ENCODE measurements at regions not wholly inside any gene's neighbourhood (a gene's known extent, or its start where the extent isn't known, plus 50 kb on each side); places are given as distances from the start of the nearest gene placed in this dataset.

DNA sequence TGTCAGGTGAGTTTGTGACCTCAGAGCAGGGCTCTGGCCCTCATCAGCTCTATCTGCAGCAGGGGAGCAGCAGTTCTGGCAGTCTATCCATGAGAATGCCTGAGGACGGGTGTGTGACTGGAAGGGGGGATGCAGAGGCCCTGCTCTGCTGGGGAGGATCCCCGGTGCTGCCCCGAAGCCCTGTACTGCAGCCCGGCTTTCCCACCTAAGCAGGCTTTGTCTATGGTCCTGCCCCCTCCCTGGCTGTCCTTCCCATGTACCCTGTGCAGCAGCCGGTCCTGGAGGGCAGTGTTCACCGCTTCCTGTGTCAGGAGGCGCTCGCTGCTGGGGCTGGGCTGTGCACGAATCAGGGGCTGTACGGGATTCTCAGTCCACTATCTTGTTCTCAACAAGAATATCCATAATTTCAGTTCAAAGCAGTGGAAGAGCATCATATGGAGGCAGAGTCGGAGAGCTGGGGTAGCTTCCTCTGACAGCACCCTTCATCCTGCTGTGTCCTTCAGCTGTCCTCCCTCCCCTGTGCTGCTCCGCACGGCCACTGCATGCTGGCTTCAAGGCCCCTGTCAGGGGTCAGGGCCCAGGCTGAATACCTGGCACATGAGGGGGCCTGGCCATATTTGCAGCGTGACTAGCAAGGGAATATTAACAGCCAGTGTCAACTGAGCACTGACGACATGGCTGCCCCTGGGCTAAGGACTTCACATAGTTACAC is 125.2 kb downstream of the CTTN start:
- TF ChIP-seq CREB1 (IDR thresholded peaks at IDR 0.05; ENCODE audit: low read depth) = no peak
- no peak for TF ChIP-seq TAF1 (IDR thresholded peaks at IDR 0.05; ENCODE audit: low read depth)
- TF ChIP-seq CEBPB (IDR thresholded peaks at IDR 0.05) = no peak
- no peak for TF ChIP-seq RAD21 (IDR thresholded peaks at IDR 0.05; ENCODE audit: low read depth)
- no peak for TF ChIP-seq YY1 (IDR thresholded peaks at IDR 0.05; ENCODE audit: low read depth)
- TF ChIP-seq, protein P1, sequence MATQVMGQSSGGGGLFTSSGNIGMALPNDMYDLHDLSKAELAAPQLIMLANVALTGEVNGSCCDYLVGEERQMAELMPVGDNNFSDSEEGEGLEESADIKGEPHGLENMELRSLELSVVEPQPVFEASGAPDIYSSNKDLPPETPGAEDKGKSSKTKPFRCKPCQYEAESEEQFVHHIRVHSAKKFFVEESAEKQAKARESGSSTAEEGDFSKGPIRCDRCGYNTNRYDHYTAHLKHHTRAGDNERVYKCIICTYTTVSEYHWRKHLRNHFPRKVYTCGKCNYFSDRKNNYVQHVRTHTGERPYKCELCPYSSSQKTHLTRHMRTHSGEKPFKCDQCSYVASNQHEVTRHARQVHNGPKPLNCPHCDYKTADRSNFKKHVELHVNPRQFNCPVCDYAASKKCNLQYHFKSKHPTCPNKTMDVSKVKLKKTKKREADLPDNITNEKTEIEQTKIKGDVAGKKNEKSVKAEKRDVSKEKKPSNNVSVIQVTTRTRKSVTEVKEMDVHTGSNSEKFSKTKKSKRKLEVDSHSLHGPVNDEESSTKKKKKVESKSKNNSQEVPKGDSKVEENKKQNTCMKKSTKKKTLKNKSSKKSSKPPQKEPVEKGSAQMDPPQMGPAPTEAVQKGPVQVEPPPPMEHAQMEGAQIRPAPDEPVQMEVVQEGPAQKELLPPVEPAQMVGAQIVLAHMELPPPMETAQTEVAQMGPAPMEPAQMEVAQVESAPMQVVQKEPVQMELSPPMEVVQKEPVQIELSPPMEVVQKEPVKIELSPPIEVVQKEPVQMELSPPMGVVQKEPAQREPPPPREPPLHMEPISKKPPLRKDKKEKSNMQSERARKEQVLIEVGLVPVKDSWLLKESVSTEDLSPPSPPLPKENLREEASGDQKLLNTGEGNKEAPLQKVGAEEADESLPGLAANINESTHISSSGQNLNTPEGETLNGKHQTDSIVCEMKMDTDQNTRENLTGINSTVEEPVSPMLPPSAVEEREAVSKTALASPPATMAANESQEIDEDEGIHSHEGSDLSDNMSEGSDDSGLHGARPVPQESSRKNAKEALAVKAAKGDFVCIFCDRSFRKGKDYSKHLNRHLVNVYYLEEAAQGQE (IDR thresholded peaks at IDR 0.05; ENCODE audit: low read depth) = no peak
- TF ChIP-seq, protein P2, sequence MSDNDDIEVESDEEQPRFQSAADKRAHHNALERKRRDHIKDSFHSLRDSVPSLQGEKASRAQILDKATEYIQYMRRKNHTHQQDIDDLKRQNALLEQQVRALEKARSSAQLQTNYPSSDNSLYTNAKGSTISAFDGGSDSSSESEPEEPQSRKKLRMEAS (IDR thresholded peaks at IDR 0.05) = no peak
- TF ChIP-seq EP300 (IDR thresholded peaks at IDR 0.05; ENCODE audit: borderline replicate concordance) = no peak
- no peak for TF ChIP-seq TEAD4 (IDR thresholded peaks at IDR 0.05)
- no peak for TF ChIP-seq FOXM1 (IDR thresholded peaks at IDR 0.05; ENCODE audit: borderline replicate concordance, low read depth)
- no peak for TF ChIP-seq TCF12 (IDR thresholded peaks at IDR 0.05; ENCODE audit: low read depth)
- TF ChIP-seq, protein P3, sequence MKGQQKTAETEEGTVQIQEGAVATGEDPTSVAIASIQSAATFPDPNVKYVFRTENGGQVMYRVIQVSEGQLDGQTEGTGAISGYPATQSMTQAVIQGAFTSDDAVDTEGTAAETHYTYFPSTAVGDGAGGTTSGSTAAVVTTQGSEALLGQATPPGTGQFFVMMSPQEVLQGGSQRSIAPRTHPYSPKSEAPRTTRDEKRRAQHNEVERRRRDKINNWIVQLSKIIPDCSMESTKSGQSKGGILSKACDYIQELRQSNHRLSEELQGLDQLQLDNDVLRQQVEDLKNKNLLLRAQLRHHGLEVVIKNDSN (IDR thresholded peaks at IDR 0.05) = no peak
- TF ChIP-seq NFIC (IDR thresholded peaks at IDR 0.05) = no peak
- TF ChIP-seq EGR1 (IDR thresholded peaks at IDR 0.05) = no peak
- TF ChIP-seq ZBTB7A (IDR thresholded peaks at IDR 0.05; ENCODE audit: low read depth) = no peak

DNA sequence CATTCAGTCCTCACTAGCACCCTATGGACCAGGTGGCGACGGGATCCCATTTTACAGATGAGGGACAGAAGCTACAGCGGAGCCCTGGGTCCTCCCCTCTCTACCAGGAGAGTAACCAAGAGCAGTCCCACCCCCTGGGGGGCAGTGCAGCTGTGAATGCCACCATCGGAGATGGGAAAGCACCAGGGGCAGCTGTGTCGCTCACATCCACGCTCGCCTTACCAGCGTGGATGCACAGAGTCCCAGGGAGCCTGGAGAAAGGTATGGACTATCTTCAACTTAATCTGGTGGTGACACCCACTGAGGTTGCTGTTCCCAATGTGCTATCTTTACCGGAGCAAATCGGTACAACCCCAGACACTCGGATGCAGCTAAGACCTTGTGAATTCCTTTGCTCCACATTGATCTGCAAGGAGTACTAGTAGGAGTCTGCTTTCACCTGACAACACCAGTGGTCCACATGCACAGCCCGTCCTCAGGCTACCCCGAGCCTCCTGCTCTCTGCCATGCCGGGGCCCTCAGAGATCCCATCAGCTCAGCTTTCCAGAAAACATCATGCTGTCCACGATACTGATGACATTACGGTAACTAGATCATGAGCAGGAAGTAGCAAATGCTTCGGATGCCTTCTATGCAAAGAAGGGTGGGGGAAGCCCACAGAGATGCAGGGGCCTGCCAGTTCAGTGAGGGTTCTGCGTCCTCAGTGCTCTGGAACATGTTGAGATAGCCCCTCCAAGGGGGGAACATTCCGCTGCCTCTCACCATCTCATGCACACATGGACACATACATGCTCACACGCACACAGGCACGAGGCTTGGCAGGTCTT is 126.0 kb downstream of the CTTN start:
- no peak for TF ChIP-seq TCF12 (IDR thresholded peaks at IDR 0.05; ENCODE audit: low read depth)

DNA sequence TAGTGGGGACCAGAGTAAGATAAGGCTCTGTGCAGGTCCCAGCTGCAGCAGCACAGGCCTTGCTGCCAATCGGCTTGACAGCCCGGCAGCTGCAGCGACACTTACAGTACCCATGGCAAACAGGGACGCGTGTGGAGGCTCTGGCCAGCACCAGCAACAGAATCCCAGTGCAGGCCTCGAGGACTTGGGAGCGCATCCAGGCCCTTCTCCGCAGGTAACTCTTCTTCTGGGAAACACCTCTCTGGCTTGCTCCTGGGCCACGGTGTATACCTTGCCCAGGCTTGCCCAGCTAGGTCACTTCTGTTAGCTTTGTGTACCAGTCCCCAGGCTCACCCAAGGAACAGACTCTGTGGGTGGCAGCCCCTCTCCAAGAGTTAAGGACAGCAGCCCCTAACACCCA is 126.7 kb downstream of the CTTN start:
- TF ChIP-seq YY1 (IDR thresholded peaks at IDR 0.05; ENCODE audit: low read depth) (no peak), EGR1 (IDR thresholded peaks at IDR 0.05) (no peak), NFIC (IDR thresholded peaks at IDR 0.05) (no peak), TAF1 (IDR thresholded peaks at IDR 0.05; ENCODE audit: low read depth) (no peak), EP300 (IDR thresholded peaks at IDR 0.05; ENCODE audit: borderline replicate concordance) (no peak), RAD21 (IDR thresholded peaks at IDR 0.05; ENCODE audit: low read depth) (no peak), ZBTB7A (IDR thresholded peaks at IDR 0.05; ENCODE audit: low read depth) (no peak), CEBPB (IDR thresholded peaks at IDR 0.05) (no peak), CREB1 (IDR thresholded peaks at IDR 0.05; ENCODE audit: low read depth) (no peak)
- TF ChIP-seq, protein P3 (IDR thresholded peaks at IDR 0.05) = no peak

DNA sequence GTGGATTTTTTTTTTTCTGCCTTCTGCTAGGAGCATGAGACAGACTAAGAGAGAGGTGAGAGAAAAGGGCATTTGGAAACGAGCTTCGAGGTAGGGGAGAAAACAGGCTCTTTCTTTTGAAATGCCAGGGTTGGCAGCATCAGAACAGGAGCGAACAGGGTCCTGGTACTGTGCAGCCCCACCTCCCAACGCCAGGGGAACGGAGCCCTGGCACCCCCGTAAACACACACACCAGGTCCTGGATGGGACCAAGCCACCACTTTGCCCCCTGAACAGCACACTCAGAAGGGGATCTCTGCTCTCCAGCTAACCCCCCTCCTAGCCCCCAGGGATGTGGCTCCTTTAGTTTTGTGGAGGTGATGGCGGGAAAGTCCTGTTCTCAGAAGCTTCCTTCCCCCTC is 127.1 kb downstream of the CTTN start:
- TF ChIP-seq EP300 (IDR thresholded peaks at IDR 0.05; ENCODE audit: borderline replicate concordance) = no peak
- no peak for TF ChIP-seq CEBPB (IDR thresholded peaks at IDR 0.05)
- TF ChIP-seq, protein P1 (IDR thresholded peaks at IDR 0.05; ENCODE audit: low read depth) = no peak
- TF ChIP-seq FOXM1 (IDR thresholded peaks at IDR 0.05; ENCODE audit: borderline replicate concordance, low read depth) = no peak
- TF ChIP-seq EGR1 (IDR thresholded peaks at IDR 0.05) = no peak
- no peak for TF ChIP-seq RAD21 (IDR thresholded peaks at IDR 0.05; ENCODE audit: low read depth)
- TF ChIP-seq CREB1 (IDR thresholded peaks at IDR 0.05; ENCODE audit: low read depth) = no peak
- TF ChIP-seq NFIC (IDR thresholded peaks at IDR 0.05) = no peak
- TF ChIP-seq, protein P3 (IDR thresholded peaks at IDR 0.05) = no peak
- TF ChIP-seq TEAD4 (IDR thresholded peaks at IDR 0.05) = no peak
- no peak for TF ChIP-seq TAF1 (IDR thresholded peaks at IDR 0.05; ENCODE audit: low read depth)
- no peak for TF ChIP-seq YY1 (IDR thresholded peaks at IDR 0.05; ENCODE audit: low read depth)
- TF ChIP-seq, protein P2 (IDR thresholded peaks at IDR 0.05) = no peak
